Activated T-helper 2 cell treated with anti-CD3 and anti-CD28 coated beads, Interferon-gamma antibody, Interleukin-2, Interleukin-4, amounts not matched to agents 10 μg/mL and 5 μg/mL and 100 μg/mL, durations not matched to agents 14 hours and 24 hours and 36 hours (primary cell): ENCODE measurements at regions not wholly inside any gene's neighbourhood (a gene's known extent, or its start where the extent isn't known, plus 50 kb on each side); places are given as distances from the start of the nearest gene placed in this dataset.
"Not testable (repeated sequence)": the region's sequence is repeated elsewhere in the genome, so short reads cannot be mapped to it uniquely, and the experiment has no call there.

Source experiments
- DNase-seq: peaks from one replicate; pipeline ENCODE4 v3.0.0; 2021; ENCODE audit warnings: low spot score
- H3K27ac Mint-ChIP-seq: one replicate; pipeline ENCODE4 v1.8.0; 2021; ENCODE audit warnings: mixed read lengths
- H3K27me3 Mint-ChIP-seq: one replicate; pipeline ENCODE4 v1.8.0; 2021; ENCODE audit warnings: low read depth, mixed read lengths
- H3K36me3 Mint-ChIP-seq: one replicate; pipeline ENCODE4 v1.8.0; 2021; ENCODE audit warnings: low read depth, mixed read lengths
- H3K4me1 Mint-ChIP-seq: one replicate; pipeline ENCODE4 v1.8.0; 2021; ENCODE audit warnings: low read depth, mixed read lengths
- H3K4me3 Mint-ChIP-seq: one replicate; pipeline ENCODE4 v1.8.0; 2021; ENCODE audit warnings: low read depth, mild to moderate bottlenecking, moderate library complexity, mixed read lengths
- H3K9me3 Mint-ChIP-seq: one replicate; pipeline ENCODE4 v1.8.0; 2021; ENCODE audit warnings: mixed read lengths
- intact Hi-C: fragments of 100-400 bp; cut with micrococcal nuclease; formaldehyde crosslinking; loops from one replicate; pipeline ENCODE4 v1.15.1; 2023

DNA sequence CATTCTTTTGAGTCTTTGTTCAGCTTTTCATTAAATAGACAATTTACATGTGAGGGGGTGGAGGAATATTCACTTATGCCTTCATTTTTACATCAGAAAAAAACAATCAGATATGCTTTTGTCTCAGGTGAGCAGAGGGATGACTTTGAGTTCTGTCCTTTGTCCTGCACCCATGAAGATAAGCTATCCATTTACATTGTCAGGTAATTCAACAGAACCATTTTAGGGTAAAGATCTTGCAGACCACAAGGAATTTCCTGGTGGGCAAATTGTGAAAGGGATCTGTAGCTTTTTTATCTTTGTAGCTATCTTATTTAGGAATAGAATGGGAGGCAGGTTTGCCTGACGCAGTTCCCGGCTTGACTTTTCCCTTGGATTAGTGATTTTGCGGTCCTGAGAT lies 242.7 kb upstream of the IRF2BP2 start:
- H3K4me1 Mint-ChIP-seq, result peaks cover 54% of the 10 kb centered on the region
- H3K9me3 Mint-ChIP-seq, result no peaks in the 10 kb centered on the region
- intact Hi-C loops, result no loop called here
- no peak overlapping the region for H3K27ac Mint-ChIP-seq
- H3K27me3 Mint-ChIP-seq, result no peaks in the 10 kb centered on the region
- no peak for DNase-seq
- H3K4me3 Mint-ChIP-seq, result no peak overlapping the region
- peaks cover 3% of the 10 kb centered on the region for H3K36me3 Mint-ChIP-seq

GRCh38 chr1:234851450-234852438 lies 241.8 kb upstream of the IRF2BP2 start:
- intact Hi-C loops, result no loop called here
- Mint-ChIP-seq H3K27me3 (no peaks in the 10 kb centered on the region), H3K36me3 (peaks cover 4% of the 10 kb centered on the region), H3K9me3 (no peaks in the 10 kb centered on the region), H3K4me3 (no peak overlapping the region), H3K27ac (peak overlapping the region; percentile 58), H3K4me1 (peaks cover 63% of the 10 kb centered on the region)
- DNase-seq, result no peak

DNA sequence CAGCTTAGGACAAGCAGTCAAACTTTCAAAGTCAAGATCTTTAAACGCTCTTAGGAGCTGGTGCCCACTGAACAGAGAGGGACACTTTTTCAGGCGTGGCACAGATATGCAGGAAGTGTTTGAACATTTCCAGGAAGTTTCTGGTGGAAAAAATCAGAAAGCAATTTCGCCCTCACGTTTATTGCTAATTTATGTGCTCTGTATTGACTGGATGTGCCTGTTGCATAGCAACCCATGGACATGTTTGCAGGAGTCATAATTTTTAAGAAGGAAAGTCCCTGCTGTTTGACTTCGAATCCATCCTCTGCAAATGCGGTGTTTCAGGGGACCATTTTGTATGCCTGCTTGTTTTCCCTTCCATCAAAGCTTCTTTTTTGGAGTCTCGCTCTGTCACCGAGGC lies 239.9 kb upstream of the IRF2BP2 start:
- Mint-ChIP-seq H3K4me3 (no peak overlapping the region), H3K27me3 (no peaks in the 10 kb centered on the region), H3K36me3 (peaks cover 4% of the 10 kb centered on the region), H3K9me3 (peaks cover 8% of the 10 kb centered on the region), H3K4me1 (peaks cover 82% of the 10 kb centered on the region), H3K27ac (peak overlapping the region; percentile 19)
- intact Hi-C loops, result no loop called here
- DNase-seq, result no peak

- Mint-ChIP-seq H3K27ac (peak overlapping the region; percentile 38), H3K9me3 (peaks cover 8% of the 10 kb centered on the region), H3K4me3 (no peak overlapping the region), H3K36me3 (peaks cover 4% of the 10 kb centered on the region), H3K4me1 (peaks cover 82% of the 10 kb centered on the region), H3K27me3 (no peaks in the 10 kb centered on the region)
- DNase-seq, result no peak
- intact Hi-C loops, result no loop called here
Observed at GRCh38 chr1:234848972-234849649, 239.1 kb upstream of the IRF2BP2 start.

- H3K9me3 Mint-ChIP-seq, H3K27me3 Mint-ChIP-seq, DNase-seq, intact Hi-C loops, H3K4me3 Mint-ChIP-seq, H3K36me3 Mint-ChIP-seq, H3K27ac Mint-ChIP-seq: not testable (repeated sequence)
- peaks cover 88% of the 10 kb centered on the region for H3K4me1 Mint-ChIP-seq
Observed at GRCh38 chr1:234846813-234847212, 236.8 kb upstream of the IRF2BP2 start.

DNA sequence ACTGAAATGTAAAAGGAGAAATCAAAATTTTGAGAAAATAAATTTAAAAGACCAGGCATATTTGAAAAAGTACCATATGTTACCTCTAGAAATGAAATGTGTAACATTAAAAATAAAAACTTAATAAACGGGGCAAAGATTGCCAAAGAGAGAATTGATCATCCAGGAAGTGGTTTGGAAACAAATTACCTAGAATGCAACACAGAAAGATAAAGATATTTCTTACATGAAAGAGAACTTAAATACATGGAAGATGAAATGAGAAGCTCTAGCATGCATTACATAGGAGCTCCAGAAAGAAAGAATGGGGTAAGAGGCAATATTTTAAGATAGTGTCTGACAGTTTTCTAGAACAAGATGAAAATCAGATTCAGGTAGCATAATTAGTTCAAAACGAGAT lies 235.9 kb upstream of the IRF2BP2 start:
- DNase-seq, result no peak
- H3K27ac Mint-ChIP-seq, result peak overlapping the region; percentile 90
- H3K27me3 Mint-ChIP-seq, result no peaks in the 10 kb centered on the region
- peak overlapping the region; percentile 15 for H3K4me3 Mint-ChIP-seq
- peaks cover 4% of the 10 kb centered on the region for H3K36me3 Mint-ChIP-seq
- H3K4me1 Mint-ChIP-seq, result peaks cover 91% of the 10 kb centered on the region
- H3K9me3 Mint-ChIP-seq, result peaks cover 8% of the 10 kb centered on the region
- intact Hi-C loops, result no loop called here

DNA sequence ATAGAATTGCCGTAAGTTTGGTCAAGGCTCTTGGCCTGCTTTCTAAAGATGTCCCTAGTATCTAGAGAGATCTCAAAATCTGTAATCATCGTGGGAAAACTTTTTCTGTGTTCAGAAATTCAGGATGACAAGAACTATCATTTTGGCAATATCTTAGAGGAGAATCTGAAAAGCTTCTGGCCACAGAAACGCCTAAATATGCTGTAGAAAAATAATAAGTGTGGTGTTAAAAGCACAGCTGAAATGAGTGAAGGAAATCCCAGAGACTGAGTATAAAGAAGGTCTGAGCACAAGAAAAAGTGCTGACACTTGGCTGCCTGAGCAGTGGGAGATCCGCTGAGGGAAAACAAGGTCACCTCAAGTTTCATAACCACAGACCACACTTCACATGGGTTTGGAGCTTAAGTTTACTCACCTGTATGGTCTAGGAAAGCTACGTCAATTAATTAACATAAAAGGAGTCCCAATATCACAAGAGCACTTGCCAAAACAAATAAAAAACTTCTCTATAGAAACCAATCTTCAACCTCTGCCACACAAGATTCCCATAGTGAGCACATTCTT lies 235.2 kb upstream of the IRF2BP2 start:
- Mint-ChIP-seq H3K27ac (peak overlapping the region; percentile 90), H3K27me3 (no peaks in the 10 kb centered on the region), H3K9me3 (peaks cover 8% of the 10 kb centered on the region), H3K4me3 (peak overlapping the region; percentile 58), H3K4me1 (peaks cover 94% of the 10 kb centered on the region), H3K36me3 (peaks cover 4% of the 10 kb centered on the region)
- intact Hi-C loops, result no loop called here
- DNase-seq, result peak; percentile 40

DNA sequence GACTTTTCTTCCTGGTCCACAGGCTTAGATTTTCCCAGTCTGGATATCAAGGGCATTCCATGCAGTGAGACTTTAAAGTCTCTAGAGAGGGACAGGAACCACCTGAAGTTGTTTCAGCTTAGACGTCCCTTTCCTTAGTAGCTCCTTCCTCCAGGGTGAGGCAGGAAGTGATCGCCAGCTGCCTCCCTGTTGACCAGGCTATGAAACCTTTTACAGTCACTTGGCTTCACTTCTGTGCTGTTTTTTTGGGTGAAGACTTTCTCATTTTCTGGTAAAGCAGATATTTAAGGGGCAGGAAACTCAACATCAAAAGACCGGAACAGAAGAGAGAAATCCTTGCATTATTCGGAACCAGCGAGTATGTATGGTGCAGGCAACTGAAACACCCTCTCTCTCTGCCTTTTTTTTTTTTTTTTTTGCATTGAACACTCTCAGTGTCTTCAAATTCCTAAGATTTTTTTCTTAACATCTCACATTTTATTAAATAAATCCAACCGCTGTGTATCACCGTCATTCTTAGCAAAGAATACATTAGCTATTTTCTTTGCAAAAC lies 234.6 kb upstream of the IRF2BP2 start:
- peaks cover 94% of the 10 kb centered on the region for H3K4me1 Mint-ChIP-seq
- peak overlapping the region; percentile 90 for H3K27ac Mint-ChIP-seq
- peaks cover 8% of the 10 kb centered on the region for H3K9me3 Mint-ChIP-seq
- peak overlapping the region; percentile 58 for H3K4me3 Mint-ChIP-seq
- intact Hi-C loops, result no loop called here
- H3K36me3 Mint-ChIP-seq, result peaks cover 4% of the 10 kb centered on the region
- H3K27me3 Mint-ChIP-seq, result no peaks in the 10 kb centered on the region
- no peak for DNase-seq

GRCh38 chr1:234843946-234844345 lies 234.0 kb upstream of the IRF2BP2 start:
- Mint-ChIP-seq H3K4me1 (peaks cover 92% of the 10 kb centered on the region), H3K27me3 (no peaks in the 10 kb centered on the region), H3K9me3 (peaks cover 8% of the 10 kb centered on the region), H3K27ac (peak overlapping the region; percentile 90), H3K36me3 (peaks cover 4% of the 10 kb centered on the region), H3K4me3 (peak overlapping the region; percentile 58)
- intact Hi-C loops, result loop anchor here (1.0 to 2.0 kb wide), 15 partner anchors 23 to 343 kb away; no protein-coding TSS in a partner anchor
- no peak for DNase-seq

DNA sequence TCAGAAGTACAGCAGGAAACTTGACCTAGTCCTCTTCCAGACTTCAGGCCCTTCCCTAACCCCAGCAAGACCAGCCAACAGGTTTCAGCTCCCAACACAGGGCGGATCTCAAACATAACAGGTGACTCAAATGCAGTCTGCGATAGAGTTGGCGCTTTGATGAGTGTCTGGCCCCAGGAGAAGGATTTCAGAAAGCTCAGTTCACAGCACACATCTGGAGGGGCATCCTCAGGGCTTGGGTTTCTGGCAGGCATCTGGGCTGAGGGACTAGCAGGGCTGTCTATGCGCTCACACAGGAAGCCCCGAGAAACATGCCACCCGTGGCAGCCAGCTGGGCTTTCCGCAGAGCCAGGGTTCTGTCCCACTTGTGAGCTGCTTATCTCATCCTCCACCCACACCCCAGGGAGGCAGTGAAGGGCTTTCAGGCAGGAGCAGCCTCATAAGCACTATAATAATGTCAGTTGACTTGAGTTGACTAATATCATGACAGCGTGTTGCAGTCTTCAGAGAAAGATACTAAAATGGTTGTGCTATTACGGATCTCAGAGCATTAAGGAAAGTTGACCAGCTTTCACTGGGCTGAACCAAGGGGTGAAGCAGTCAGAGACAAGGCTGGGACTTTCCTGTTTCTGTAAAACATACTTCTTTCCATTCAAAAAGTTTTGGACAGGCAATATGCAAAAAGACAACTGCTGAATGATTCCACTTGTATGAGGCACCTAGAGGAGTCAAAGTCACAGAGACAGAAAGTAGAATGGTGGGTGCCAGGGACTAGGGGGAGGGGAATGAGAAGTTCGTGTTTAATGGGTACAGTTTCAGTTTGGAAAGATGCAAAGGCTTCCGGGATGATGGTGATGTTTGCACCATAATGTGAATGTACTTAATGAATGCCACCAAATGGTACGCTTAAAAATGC lies 233.0 kb upstream of the IRF2BP2 start:
- H3K4me1 Mint-ChIP-seq, result peaks cover 93% of the 10 kb centered on the region
- peaks cover 8% of the 10 kb centered on the region for H3K9me3 Mint-ChIP-seq
- peak; percentile 57 for DNase-seq
- H3K27ac Mint-ChIP-seq, result peak overlapping the region; percentile 90
- intact Hi-C loops, result loop anchor here (1.0 to 2.0 kb wide), 15 partner anchors 24 to 342 kb away; no protein-coding TSS in a partner anchor
- H3K4me3 Mint-ChIP-seq, result peak overlapping the region; percentile 77
- no peaks in the 10 kb centered on the region for H3K27me3 Mint-ChIP-seq
- peaks cover 4% of the 10 kb centered on the region for H3K36me3 Mint-ChIP-seq

DNA sequence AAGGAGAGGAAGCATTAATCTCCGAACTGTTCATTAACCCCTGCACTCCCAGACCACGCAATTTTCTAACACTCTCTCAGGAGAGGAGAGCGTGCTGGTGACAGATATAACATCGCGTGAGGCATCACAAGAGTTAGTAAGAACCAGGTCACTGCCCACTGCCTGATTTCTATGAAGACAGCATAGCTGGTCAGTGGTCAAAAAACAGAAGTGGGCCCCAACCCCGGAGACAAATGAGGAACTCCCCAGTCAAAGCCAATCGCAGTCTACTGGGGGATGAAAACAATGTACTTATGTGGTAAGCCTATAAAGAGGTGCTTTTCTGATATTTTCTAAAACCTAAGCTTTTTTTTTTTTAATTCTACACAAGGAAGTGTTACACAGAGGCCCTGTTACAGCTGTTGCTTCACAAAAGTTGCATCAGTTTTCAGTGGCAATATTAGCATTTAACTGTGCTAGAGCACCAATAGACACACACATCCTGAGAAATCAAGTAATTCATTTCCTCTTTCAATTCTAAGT lies 231.8 kb upstream of the IRF2BP2 start:
- Mint-ChIP-seq H3K27ac (peak overlapping the region; percentile 90), H3K4me3 (peak overlapping the region; percentile 62), H3K36me3 (no peaks in the 10 kb centered on the region), H3K27me3 (no peaks in the 10 kb centered on the region), H3K9me3 (peaks cover 10% of the 10 kb centered on the region), H3K4me1 (peaks cover 88% of the 10 kb centered on the region)
- no peak for DNase-seq
- intact Hi-C loops, result loop anchor here (2.0 kb wide), 1 partner anchor 241 kb away; no protein-coding TSS in a partner anchor
